SK-N-SH treated with all-trans-retinoic acid at 6 μM for 48 hours (cell line): ENCODE measurements at regions not wholly inside any gene's neighbourhood (a gene's known extent, or its start where the extent isn't known, plus 50 kb on each side); places are given as distances from the start of the nearest gene placed in this dataset.

Experiments used
- ATAC-seq: fragments of 200-7000 bp; cut with Tn5 transposase; 3 replicates; pipeline ENCODE4 v1.9.1; 2020; ENCODE audit warnings: mild to moderate bottlenecking, moderate library complexity
- ARNTL ChIP-seq: fragments of 450-650 bp; formaldehyde crosslinking; IDR thresholded peaks from 2 replicates; pipeline ENCODE4 v1.5.0; 2020; ENCODE audit warnings: low read depth, mild to moderate bottlenecking, moderate library complexity, borderline replicate concordance
- BACH2 ChIP-seq: fragments of 250-450 bp; sonication (Bioruptor Pico); IDR thresholded peaks from 2 replicates; pipeline ENCODE4 v1.9.0; 2021; ENCODE audit warnings: mild to moderate bottlenecking, borderline replicate concordance
- CREB5 ChIP-seq: fragments of 250-450 bp; sonication (Bioruptor Pico); IDR thresholded peaks from 2 replicates; pipeline ENCODE4 v1.5.1; 2020; ENCODE audit warnings: low read depth, mild to moderate bottlenecking, moderate library complexity
- CSDC2 ChIP-seq: fragments of 250-450 bp; sonication (Bioruptor Pico); IDR thresholded peaks from 2 replicates; pipeline ENCODE4 v1.5.0; 2020; ENCODE audit warnings: mild to moderate bottlenecking, moderate library complexity
- CSRNP3 ChIP-seq: fragments of 250-450 bp; sonication (Bioruptor Pico); IDR thresholded peaks from 2 replicates; pipeline ENCODE4 v1.5.1; 2021; ENCODE audit warnings: mild to moderate bottlenecking, moderate library complexity
- ESRRG ChIP-seq: fragments of 250-450 bp; sonication (Bioruptor Pico); IDR thresholded peaks from 2 replicates; pipeline ENCODE4 v1.6.1; 2021; ENCODE audit warnings: mild to moderate bottlenecking
- GLIS3 ChIP-seq: fragments of 250-450 bp; sonication (Bioruptor Pico); IDR thresholded peaks from 2 replicates; pipeline ENCODE4 v1.5.0; 2020; ENCODE audit warnings: mild to moderate bottlenecking, moderate library complexity
- ISL1 ChIP-seq: fragments of 250-450 bp; sonication (Bioruptor Pico); IDR thresholded peaks from 2 replicates; pipeline ENCODE4 v2.1.2; 2022; ENCODE audit warnings: mild to moderate bottlenecking, moderate library complexity
- OSR1 ChIP-seq: fragments of 250-450 bp; sonication (Bioruptor Pico); IDR thresholded peaks from 2 replicates; pipeline ENCODE4 v1.8.0; 2022; ENCODE audit warnings: moderate library complexity, mild to moderate bottlenecking, inconsistent platforms
- PATZ1 ChIP-seq: fragments of 250-450 bp; sonication (Bioruptor Pico); IDR thresholded peaks from 2 replicates; pipeline ENCODE4 v1.8.0; 2020; ENCODE audit warnings: mild to moderate bottlenecking, moderate library complexity, borderline replicate concordance
- POU6F1 ChIP-seq: fragments of 250-450 bp; sonication (Bioruptor Pico); IDR thresholded peaks from 2 replicates; pipeline ENCODE4 v1.8.0; 2021; ENCODE audit warnings: low read depth, mild to moderate bottlenecking, moderate library complexity, borderline replicate concordance
- RARB ChIP-seq: fragments of 250-450 bp; sonication (Bioruptor Pico); IDR thresholded peaks from 2 replicates; pipeline ENCODE4 v1.8.0; 2021; ENCODE audit warnings: mild to moderate bottlenecking, moderate library complexity
- TOX ChIP-seq: fragments of 250-450 bp; sonication (Bioruptor Pico); IDR thresholded peaks from 2 replicates; pipeline ENCODE4 v1.8.0; 2021; ENCODE audit warnings: mild to moderate bottlenecking, moderate library complexity, borderline replicate concordance
- TSHZ2 ChIP-seq: fragments of 250-450 bp; sonication (Bioruptor Pico); IDR thresholded peaks from 2 replicates; pipeline ENCODE4 v1.5.0; 2020; ENCODE audit warnings: mild to moderate bottlenecking, moderate library complexity
- ZC3H10 ChIP-seq: fragments of 250-450 bp; sonication (Bioruptor Pico); IDR thresholded peaks from 2 replicates; pipeline ENCODE4 v1.5.1; 2021; ENCODE audit warnings: mild to moderate bottlenecking, moderate library complexity
- ZFP3 ChIP-seq: fragments of 250-450 bp; sonication (Bioruptor Pico); IDR thresholded peaks from 2 replicates; pipeline ENCODE4 v1.5.0; 2020; ENCODE audit warnings: mild to moderate bottlenecking, moderate library complexity
- ZFP30 ChIP-seq: fragments of 450-650 bp; formaldehyde crosslinking; IDR thresholded peaks from 2 replicates; pipeline ENCODE4 v1.5.0; 2022; ENCODE audit warnings: mild to moderate bottlenecking, moderate library complexity
- ZNF565 ChIP-seq: fragments of 450-650 bp; formaldehyde crosslinking; conservative IDR thresholded peaks from 2 replicates; pipeline ENCODE4 v1.5.0; 2020; ENCODE audit warnings: low read depth, mild to moderate bottlenecking, moderate library complexity
- ZNF70 ChIP-seq: fragments of 450-650 bp; formaldehyde crosslinking; IDR thresholded peaks from 2 replicates; pipeline ENCODE4 v1.5.0; 2020; ENCODE audit warnings: mild to moderate bottlenecking, moderate library complexity
- ZNF8 ChIP-seq: fragments of 450-650 bp; formaldehyde crosslinking; IDR thresholded peaks from 2 replicates; pipeline ENCODE4 v1.5.0; 2020; ENCODE audit warnings: mild to moderate bottlenecking, moderate library complexity

GRCh38 chr5:6188976-6189375 is 189.4 kb downstream of the MED10 start (continued):
- TF ChIP-seq CREB5 (CRISPR knock-in tag) (no peak), PATZ1 (no peak), TOX (CRISPR knock-in tag) (no peak), ZC3H10 (CRISPR knock-in tag) (no peak)

GRCh38 chr5:6188344-6188743 is 190.0 kb downstream of the MED10 start:
- no peak for ATAC-seq
- no peak for TF ChIP-seq RARB (CRISPR knock-in tag)
- no peak for TF ChIP-seq ZFP30 (CRISPR knock-in tag)
- no peak for TF ChIP-seq PATZ1
- no peak for TF ChIP-seq TOX (CRISPR knock-in tag)
- TF ChIP-seq ESRRG (CRISPR knock-in tag), result no peak
- TF ChIP-seq CSDC2 (CRISPR knock-in tag), result no peak
- no peak for TF ChIP-seq BACH2 (CRISPR knock-in tag)
- TF ChIP-seq GLIS3 (CRISPR knock-in tag), result no peak
- TF ChIP-seq CREB5 (CRISPR knock-in tag), result no peak
- TF ChIP-seq ZFP3 (CRISPR knock-in tag), result no peak

GRCh38 chr5:6187501-6187900 is 190.8 kb downstream of the MED10 start:
- ATAC-seq, result no peak

More at GRCh38 chr5:6187501-6187900, 190.8 kb downstream of the MED10 start:
- TF ChIP-seq OSR1 (CRISPR knock-in tag) (no peak), ZFP3 (CRISPR knock-in tag) (no peak), GLIS3 (CRISPR knock-in tag) (no peak), CSDC2 (CRISPR knock-in tag) (no peak), ZFP30 (CRISPR knock-in tag) (no peak), RARB (CRISPR knock-in tag) (no peak), ZNF8 (CRISPR knock-in tag) (no peak), BACH2 (CRISPR knock-in tag) (no peak), ZC3H10 (CRISPR knock-in tag) (no peak), PATZ1 (no peak), TSHZ2 (CRISPR knock-in tag) (no peak), CREB5 (CRISPR knock-in tag) (no peak), CSRNP3 (CRISPR knock-in tag) (no peak), ESRRG (CRISPR knock-in tag) (no peak), ZNF565 (CRISPR knock-in tag) (no peak), ZNF70 (CRISPR knock-in tag) (no peak), ISL1 (no peak), POU6F1 (CRISPR knock-in tag) (no peak), ARNTL (CRISPR knock-in tag) (no peak)
